ENCODE measurements at regions not wholly inside any gene's neighbourhood (a gene's known extent, or its start where the extent isn't known, plus 50 kb on each side); places are given as distances from the start of the nearest gene placed in this dataset.
A peak's percentile ranks its signal among the peaks of the same experiment; 100 is the strongest.

DNA sequence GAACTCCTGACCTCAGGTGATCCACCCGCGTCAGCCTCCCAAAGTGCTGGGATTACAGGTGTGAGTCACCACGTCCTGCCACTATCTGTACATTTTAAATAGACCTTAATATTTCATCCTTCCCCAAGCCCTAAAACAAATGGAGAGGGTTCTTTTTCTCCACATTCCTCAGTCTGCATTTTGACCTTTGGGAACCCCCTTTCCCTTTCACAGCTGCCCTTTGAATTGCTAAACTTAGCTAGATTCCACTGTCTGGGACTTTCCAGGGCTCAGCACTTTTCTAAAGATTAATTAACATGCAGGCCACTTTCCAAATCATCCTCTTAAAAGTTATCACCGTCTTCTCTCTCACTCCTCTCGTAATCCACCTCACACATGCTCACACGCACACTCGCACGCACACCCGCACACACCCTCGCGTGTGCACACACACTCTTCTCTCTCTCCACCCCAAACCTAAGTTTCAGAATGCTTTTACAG is 124.2 kb downstream of the TMCO5A start:
- Mint-ChIP-seq H3K4me3 (ENCODE audit: unreplicated experiment) (no peak overlapping the region), H3K27ac (ENCODE audit: low read depth, unreplicated experiment) (no peak overlapping the region), H3K27me3 (ENCODE audit: insufficient read depth, unreplicated experiment) (no peaks in the 10 kb centered on the region), H3K4me1 (ENCODE audit: insufficient read depth, unreplicated experiment) (peaks cover 13% of the 10 kb centered on the region), H3K36me3 (ENCODE audit: insufficient read depth, unreplicated experiment) (no peaks in the 10 kb centered on the region), H3K9me3 (ENCODE audit: unreplicated experiment) (no peaks in the 10 kb centered on the region)
- ChIA-PET POLR2A (interaction anchor here (0.7 to 1.0 kb wide), 2 partner anchors 10 to 29 kb away, joined by 3 read pairs; no protein-coding TSS in a partner anchor), CTCF (interaction anchor here (0.6 to 1.1 kb wide), 3 partner anchors 10 to 530 kb away, joined by 3 to 4 read pairs (median 3); no protein-coding TSS in a partner anchor)
- intact Hi-C loops (cut with micrococcal nuclease), result no loop called here
- DNase-seq (ENCODE audit: unreplicated experiment), result peak; percentile 6
- TF ChIP-seq, protein P1, sequence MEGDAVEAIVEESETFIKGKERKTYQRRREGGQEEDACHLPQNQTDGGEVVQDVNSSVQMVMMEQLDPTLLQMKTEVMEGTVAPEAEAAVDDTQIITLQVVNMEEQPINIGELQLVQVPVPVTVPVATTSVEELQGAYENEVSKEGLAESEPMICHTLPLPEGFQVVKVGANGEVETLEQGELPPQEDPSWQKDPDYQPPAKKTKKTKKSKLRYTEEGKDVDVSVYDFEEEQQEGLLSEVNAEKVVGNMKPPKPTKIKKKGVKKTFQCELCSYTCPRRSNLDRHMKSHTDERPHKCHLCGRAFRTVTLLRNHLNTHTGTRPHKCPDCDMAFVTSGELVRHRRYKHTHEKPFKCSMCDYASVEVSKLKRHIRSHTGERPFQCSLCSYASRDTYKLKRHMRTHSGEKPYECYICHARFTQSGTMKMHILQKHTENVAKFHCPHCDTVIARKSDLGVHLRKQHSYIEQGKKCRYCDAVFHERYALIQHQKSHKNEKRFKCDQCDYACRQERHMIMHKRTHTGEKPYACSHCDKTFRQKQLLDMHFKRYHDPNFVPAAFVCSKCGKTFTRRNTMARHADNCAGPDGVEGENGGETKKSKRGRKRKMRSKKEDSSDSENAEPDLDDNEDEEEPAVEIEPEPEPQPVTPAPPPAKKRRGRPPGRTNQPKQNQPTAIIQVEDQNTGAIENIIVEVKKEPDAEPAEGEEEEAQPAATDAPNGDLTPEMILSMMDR (IDR thresholded peaks at IDR 0.05; ENCODE audit: unreplicated experiment), result no peak
- BruUV-seq (replicated peaks), result no TSS peak

DNA sequence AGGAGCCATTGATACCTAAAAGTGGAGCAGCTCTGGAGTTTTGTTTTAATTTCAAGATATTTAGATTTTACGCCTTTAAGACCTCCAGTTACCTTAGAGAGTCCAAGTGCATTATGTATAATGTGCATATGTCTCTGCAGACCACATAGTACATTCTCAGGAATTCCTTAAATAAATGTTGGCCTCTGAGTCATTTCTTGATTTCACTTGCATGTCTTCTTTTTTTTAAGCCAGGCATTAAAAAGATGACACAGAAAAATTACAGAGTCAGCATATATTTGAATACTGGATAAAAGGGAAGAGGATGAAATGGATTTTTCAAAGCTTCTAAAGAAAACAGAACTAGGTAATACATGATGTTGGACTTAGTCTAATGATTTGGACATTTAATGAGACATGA is 125.2 kb downstream of the TMCO5A start:
- peaks cover 13% of the 10 kb centered on the region for H3K4me1 Mint-ChIP-seq (ENCODE audit: insufficient read depth, unreplicated experiment)
- H3K27me3 Mint-ChIP-seq (ENCODE audit: insufficient read depth, unreplicated experiment), result no peaks in the 10 kb centered on the region
- H3K36me3 Mint-ChIP-seq (ENCODE audit: insufficient read depth, unreplicated experiment), result no peaks in the 10 kb centered on the region
- TF ChIP-seq, protein P1 (IDR thresholded peaks at IDR 0.05; ENCODE audit: unreplicated experiment), result no peak
- no TSS peak for BruUV-seq (replicated peaks)
- intact Hi-C loops (cut with micrococcal nuclease), result no loop called here
- H3K9me3 Mint-ChIP-seq (ENCODE audit: unreplicated experiment), result no peaks in the 10 kb centered on the region
- CTCF ChIA-PET, result interaction anchor here (0.5 to 1.8 kb wide), 3 partner anchors 9 to 443 kb away, joined by 3 to 5 read pairs (median 3); no protein-coding TSS in a partner anchor
- POLR2A ChIA-PET, result interaction anchor here (1.2 kb wide), 2 partner anchors 159 to 193 kb away, joined by 3 read pairs; partner anchors contain the start of gene SPRED1
- peak; percentile 26 for DNase-seq (ENCODE audit: unreplicated experiment)
- no peak overlapping the region for H3K27ac Mint-ChIP-seq (ENCODE audit: low read depth, unreplicated experiment)
- H3K4me3 Mint-ChIP-seq (ENCODE audit: unreplicated experiment), result no peak overlapping the region

DNA sequence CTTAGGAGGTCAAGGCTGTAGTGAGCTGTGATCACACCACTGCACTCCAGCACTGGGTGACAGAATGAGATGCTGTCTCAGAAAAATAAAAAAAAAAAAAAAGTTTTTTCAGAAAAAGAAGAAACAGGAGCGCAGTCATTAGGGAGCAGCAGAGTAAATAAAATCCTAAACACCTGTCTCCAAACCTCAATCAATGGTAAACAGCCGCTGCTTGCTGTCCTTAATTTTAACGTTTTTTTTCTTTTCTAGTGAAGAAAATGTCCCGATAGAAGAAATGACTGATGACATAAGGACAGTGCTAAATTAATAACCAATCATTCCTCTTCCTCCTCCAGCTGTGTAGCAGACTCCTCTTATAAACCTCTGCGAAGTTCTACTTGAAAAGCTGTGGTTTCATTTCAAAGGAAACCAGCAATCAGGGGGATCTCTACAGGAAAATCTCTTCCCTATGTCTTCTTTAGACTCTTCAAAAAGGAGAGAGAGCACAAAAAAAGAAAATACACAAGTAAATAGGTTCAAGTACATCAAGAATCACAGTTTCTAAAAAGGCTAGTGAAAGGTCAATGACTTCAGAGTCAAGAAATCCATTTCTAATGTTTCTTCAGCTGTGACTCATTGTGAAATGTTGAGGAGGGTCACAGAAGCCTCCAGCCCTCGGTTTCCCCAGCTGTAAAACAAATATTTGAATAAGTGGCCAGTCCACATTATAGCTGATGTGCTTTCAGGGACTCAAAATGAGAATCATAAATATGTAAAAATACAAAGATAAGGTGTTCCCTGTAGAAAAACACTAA is 127.6 kb downstream of the TMCO5A start:
- no peaks in the 10 kb centered on the region for H3K9me3 Mint-ChIP-seq (ENCODE audit: unreplicated experiment)
- no peak for DNase-seq (ENCODE audit: unreplicated experiment)
- ChIA-PET POLR2A (no interaction called here), CTCF (interaction anchor here (0.5 to 2.1 kb wide), 4 partner anchors 11 to 707 kb away, joined by 3 to 8 read pairs (median 4); no protein-coding TSS in a partner anchor)
- intact Hi-C loops (cut with micrococcal nuclease), result no loop called here
- peaks cover 19% of the 10 kb centered on the region for H3K4me1 Mint-ChIP-seq (ENCODE audit: insufficient read depth, unreplicated experiment)
- no peaks in the 10 kb centered on the region for H3K27me3 Mint-ChIP-seq (ENCODE audit: insufficient read depth, unreplicated experiment)
- no peak overlapping the region for H3K27ac Mint-ChIP-seq (ENCODE audit: low read depth, unreplicated experiment)
- H3K4me3 Mint-ChIP-seq (ENCODE audit: unreplicated experiment), result no peak overlapping the region
- no TSS peak for BruUV-seq (replicated peaks)
- TF ChIP-seq, protein P1 (IDR thresholded peaks at IDR 0.05; ENCODE audit: unreplicated experiment), result no peak
- no peaks in the 10 kb centered on the region for H3K36me3 Mint-ChIP-seq (ENCODE audit: insufficient read depth, unreplicated experiment)

DNA sequence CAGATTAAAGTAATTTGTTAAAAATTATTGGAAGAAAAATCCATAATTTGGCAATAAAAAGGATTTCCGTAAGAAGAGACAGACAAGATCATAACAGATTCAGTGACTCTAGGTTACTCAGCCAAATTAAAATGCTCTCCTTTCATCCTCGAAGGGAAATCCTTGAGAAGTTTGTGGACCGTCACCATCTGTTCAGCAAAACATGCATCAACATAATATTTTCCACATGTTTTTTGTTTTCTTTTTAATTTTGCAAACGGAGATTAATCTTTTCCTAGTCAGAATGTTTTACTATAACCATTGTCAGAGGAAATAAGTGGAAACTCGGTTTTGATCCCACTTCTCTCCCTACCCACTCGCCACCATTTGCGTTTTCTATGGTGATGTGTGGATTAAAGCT is 128.3 kb downstream of the TMCO5A start:
- intact Hi-C loops (cut with micrococcal nuclease), result no loop called here
- ChIA-PET CTCF (interaction anchor here (0.6 to 2.1 kb wide), 3 partner anchors 12 to 641 kb away, joined by 3 to 8 read pairs (median 4); no protein-coding TSS in a partner anchor), POLR2A (interaction anchor here (0.7 to 1.3 kb wide), 2 partner anchors 11 to 17 kb away, joined by 3 read pairs; no protein-coding TSS in a partner anchor)
- peaks cover 19% of the 10 kb centered on the region for H3K4me1 Mint-ChIP-seq (ENCODE audit: insufficient read depth, unreplicated experiment)
- H3K9me3 Mint-ChIP-seq (ENCODE audit: unreplicated experiment), result no peaks in the 10 kb centered on the region
- H3K4me3 Mint-ChIP-seq (ENCODE audit: unreplicated experiment), result no peak overlapping the region
- no peak overlapping the region for H3K27ac Mint-ChIP-seq (ENCODE audit: low read depth, unreplicated experiment)
- DNase-seq (ENCODE audit: unreplicated experiment), result no peak
- BruUV-seq (replicated peaks), result no TSS peak
- TF ChIP-seq, protein P1 (IDR thresholded peaks at IDR 0.05; ENCODE audit: unreplicated experiment), result no peak
- no peaks in the 10 kb centered on the region for H3K36me3 Mint-ChIP-seq (ENCODE audit: insufficient read depth, unreplicated experiment)
- H3K27me3 Mint-ChIP-seq (ENCODE audit: insufficient read depth, unreplicated experiment), result no peaks in the 10 kb centered on the region

Measured in MCF 10A (cell line).